ENCODE measurements at regions not wholly inside any gene's neighbourhood (a gene's known extent, or its start where the extent isn't known, plus 50 kb on each side); places are given as distances from the start of the nearest gene placed in this dataset.

GRCh38 chr5:125421006-125421405 is 674.6 kb upstream of the ZNF608 start:
- Histone ChIP-seq H3K9me3 (ENCODE audit: insufficient read depth, low read length) (no peaks in the 10 kb centered on the region), H3K4me3 (ENCODE audit: insufficient read length, low read depth) (no peak overlapping the region), H3K4me1 (ENCODE audit: insufficient read depth, insufficient read length) (no peaks in the 10 kb centered on the region), H3K27me3 (ENCODE audit: insufficient read depth, insufficient read length) (no peaks in the 10 kb centered on the region), H3K9ac (ENCODE audit: insufficient read length, low read depth) (no peak overlapping the region), H3K36me3 (ENCODE audit: insufficient read depth, insufficient read length, low read length) (no peaks in the 10 kb centered on the region)
- DNase-seq (ENCODE audit: low read depth, low spot score), result no peak
- no peak for TF ChIP-seq SUZ12 (IDR thresholded peaks at IDR 0.05; ENCODE audit: extremely low read depth, insufficient read depth, insufficient read length)
- TF ChIP-seq ZNF274 (IDR thresholded peaks at IDR 0.05; ENCODE audit: low read depth, low read length), result no peak
- no peak for TF ChIP-seq YY1 (IDR thresholded peaks at IDR 0.05; ENCODE audit: insufficient read depth, insufficient read length)

- H3K9me3 ChIP-seq (ENCODE audit: insufficient read depth, low read length), result no peaks in the 10 kb centered on the region
- no peaks in the 10 kb centered on the region for H3K36me3 ChIP-seq (ENCODE audit: insufficient read depth, insufficient read length, low read length)
- TF ChIP-seq YY1 (IDR thresholded peaks at IDR 0.05; ENCODE audit: insufficient read depth, insufficient read length) (no peak), SUZ12 (IDR thresholded peaks at IDR 0.05; ENCODE audit: extremely low read depth, insufficient read depth, insufficient read length) (no peak), ZNF274 (IDR thresholded peaks at IDR 0.05; ENCODE audit: low read depth, low read length) (no peak)
- H3K4me1 ChIP-seq (ENCODE audit: insufficient read depth, insufficient read length), result no peaks in the 10 kb centered on the region
- no peaks in the 10 kb centered on the region for H3K27me3 ChIP-seq (ENCODE audit: insufficient read depth, insufficient read length)
- H3K4me3 ChIP-seq (ENCODE audit: insufficient read length, low read depth), result no peak overlapping the region
- H3K9ac ChIP-seq (ENCODE audit: insufficient read length, low read depth), result no peak overlapping the region
- DNase-seq (ENCODE audit: low read depth, low spot score), result no peak
These were observed 675.9 kb upstream of the ZNF608 start for GRCh38 chr5:125422342-125422741.

- H3K9me3 ChIP-seq (ENCODE audit: insufficient read depth, low read length), result no peaks in the 10 kb centered on the region
- TF ChIP-seq ZNF274 (IDR thresholded peaks at IDR 0.05; ENCODE audit: low read depth, low read length) (no peak), YY1 (IDR thresholded peaks at IDR 0.05; ENCODE audit: insufficient read depth, insufficient read length) (no peak), SUZ12 (IDR thresholded peaks at IDR 0.05; ENCODE audit: extremely low read depth, insufficient read depth, insufficient read length) (no peak)
- H3K36me3 ChIP-seq (ENCODE audit: insufficient read depth, insufficient read length, low read length), result no peaks in the 10 kb centered on the region
- no peaks in the 10 kb centered on the region for H3K27me3 ChIP-seq (ENCODE audit: insufficient read depth, insufficient read length)
- no peak overlapping the region for H3K9ac ChIP-seq (ENCODE audit: insufficient read length, low read depth)
- no peaks in the 10 kb centered on the region for H3K4me1 ChIP-seq (ENCODE audit: insufficient read depth, insufficient read length)
- H3K4me3 ChIP-seq (ENCODE audit: insufficient read length, low read depth), result no peak overlapping the region
- no peak for DNase-seq (ENCODE audit: low read depth, low spot score)
These were observed 678.1 kb upstream of the ZNF608 start for GRCh38 chr5:125424402-125425141.

- Histone ChIP-seq H3K4me1 (ENCODE audit: insufficient read depth, insufficient read length) (no peaks in the 10 kb centered on the region), H3K4me3 (ENCODE audit: insufficient read length, low read depth) (no peak overlapping the region), H3K9me3 (ENCODE audit: insufficient read depth, low read length) (no peaks in the 10 kb centered on the region), H3K36me3 (ENCODE audit: insufficient read depth, insufficient read length, low read length) (no peaks in the 10 kb centered on the region), H3K27me3 (ENCODE audit: insufficient read depth, insufficient read length) (no peaks in the 10 kb centered on the region), H3K9ac (ENCODE audit: insufficient read length, low read depth) (no peak overlapping the region)
- no peak for TF ChIP-seq ZNF274 (IDR thresholded peaks at IDR 0.05; ENCODE audit: low read depth, low read length)
- no peak for TF ChIP-seq YY1 (IDR thresholded peaks at IDR 0.05; ENCODE audit: insufficient read depth, insufficient read length)
- TF ChIP-seq SUZ12 (IDR thresholded peaks at IDR 0.05; ENCODE audit: extremely low read depth, insufficient read depth, insufficient read length), result no peak
- no peak for DNase-seq (ENCODE audit: low read depth, low spot score)
These were observed 683.1 kb upstream of the ZNF608 start for GRCh38 chr5:125429498-125429897.

- no peak overlapping the region for H3K9ac ChIP-seq (ENCODE audit: insufficient read length, low read depth)
- H3K4me3 ChIP-seq (ENCODE audit: insufficient read length, low read depth), result no peak overlapping the region
- H3K27me3 ChIP-seq (ENCODE audit: insufficient read depth, insufficient read length), result no peaks in the 10 kb centered on the region
- no peaks in the 10 kb centered on the region for H3K36me3 ChIP-seq (ENCODE audit: insufficient read depth, insufficient read length, low read length)
- no peaks in the 10 kb centered on the region for H3K9me3 ChIP-seq (ENCODE audit: insufficient read depth, low read length)
- TF ChIP-seq ZNF274 (IDR thresholded peaks at IDR 0.05; ENCODE audit: low read depth, low read length) (no peak), YY1 (IDR thresholded peaks at IDR 0.05; ENCODE audit: insufficient read depth, insufficient read length) (no peak), SUZ12 (IDR thresholded peaks at IDR 0.05; ENCODE audit: extremely low read depth, insufficient read depth, insufficient read length) (no peak)
- no peaks in the 10 kb centered on the region for H3K4me1 ChIP-seq (ENCODE audit: insufficient read depth, insufficient read length)
- no peak for DNase-seq (ENCODE audit: low read depth, low spot score)
These were observed 687.0 kb upstream of the ZNF608 start for GRCh38 chr5:125433457-125433856.

- no peaks in the 10 kb centered on the region for H3K9me3 ChIP-seq (ENCODE audit: insufficient read depth, low read length)
- H3K4me1 ChIP-seq (ENCODE audit: insufficient read depth, insufficient read length), result no peaks in the 10 kb centered on the region
- no peak for DNase-seq (ENCODE audit: low read depth, low spot score)
- H3K27me3 ChIP-seq (ENCODE audit: insufficient read depth, insufficient read length), result no peaks in the 10 kb centered on the region
- no peak overlapping the region for H3K9ac ChIP-seq (ENCODE audit: insufficient read length, low read depth)
- no peaks in the 10 kb centered on the region for H3K36me3 ChIP-seq (ENCODE audit: insufficient read depth, insufficient read length, low read length)
- TF ChIP-seq YY1 (IDR thresholded peaks at IDR 0.05; ENCODE audit: insufficient read depth, insufficient read length), result no peak
- no peak for TF ChIP-seq SUZ12 (IDR thresholded peaks at IDR 0.05; ENCODE audit: extremely low read depth, insufficient read depth, insufficient read length)
- TF ChIP-seq ZNF274 (IDR thresholded peaks at IDR 0.05; ENCODE audit: low read depth, low read length), result no peak
- H3K4me3 ChIP-seq (ENCODE audit: insufficient read length, low read depth), result no peak overlapping the region
These were observed 692.8 kb upstream of the ZNF608 start for GRCh38 chr5:125439243-125439642.

- no peak for DNase-seq (ENCODE audit: low read depth, low spot score)
- Histone ChIP-seq H3K4me1 (ENCODE audit: insufficient read depth, insufficient read length) (no peaks in the 10 kb centered on the region), H3K4me3 (ENCODE audit: insufficient read length, low read depth) (no peak overlapping the region), H3K36me3 (ENCODE audit: insufficient read depth, insufficient read length, low read length) (no peaks in the 10 kb centered on the region), H3K9ac (ENCODE audit: insufficient read length, low read depth) (no peak overlapping the region), H3K9me3 (ENCODE audit: insufficient read depth, low read length) (no peaks in the 10 kb centered on the region), H3K27me3 (ENCODE audit: insufficient read depth, insufficient read length) (no peaks in the 10 kb centered on the region)
- no peak for TF ChIP-seq YY1 (IDR thresholded peaks at IDR 0.05; ENCODE audit: insufficient read depth, insufficient read length)
- no peak for TF ChIP-seq ZNF274 (IDR thresholded peaks at IDR 0.05; ENCODE audit: low read depth, low read length)
- no peak for TF ChIP-seq SUZ12 (IDR thresholded peaks at IDR 0.05; ENCODE audit: extremely low read depth, insufficient read depth, insufficient read length)
These were observed 694.5 kb upstream of the ZNF608 start for GRCh38 chr5:125440905-125441304.
